HuH-7.5 (cell line): ENCODE measurements at regions not wholly inside any gene's neighbourhood (a gene's known extent, or its start where the extent isn't known, plus 50 kb on each side); places are given as distances from the start of the nearest gene placed in this dataset.

Source experiments
- DNase-seq: peaks from one replicate; pipeline ENCODE4 v3.0.0; 2011; ENCODE audit warnings: low spot score

- DNase-seq = no peak
Measured at GRCh38 chr9:107118863-107119624, 164.0 kb upstream of the RAD23B start.

GRCh38 chr9:107119735-107120134 is 163.3 kb upstream of the RAD23B start:
- DNase-seq = peak; percentile 20

- no peak for DNase-seq
Measured at GRCh38 chr9:107123389-107123788, 159.7 kb upstream of the RAD23B start.

GRCh38 chr9:107127608-107128007 is 155.5 kb upstream of the RAD23B start:
- no peak for DNase-seq

- no peak for DNase-seq
Measured at GRCh38 chr9:107131108-107131799, 151.8 kb upstream of the RAD23B start.

- DNase-seq = no peak
Measured at GRCh38 chr9:107136296-107136695, 146.8 kb upstream of the RAD23B start.

GRCh38 chr9:107137495-107138202 is 145.4 kb upstream of the RAD23B start:
- DNase-seq = peak; percentile 49

- DNase-seq = no peak
Measured at GRCh38 chr9:107138261-107138992, 144.7 kb upstream of the RAD23B start.

- no peak for DNase-seq
Measured at GRCh38 chr9:107141967-107142366, 141.1 kb upstream of the RAD23B start.

- DNase-seq = no peak
Measured at GRCh38 chr9:107142430-107142829, 140.6 kb upstream of the RAD23B start.

GRCh38 chr9:107142896-107143603 is 140.0 kb upstream of the RAD23B start:
- no peak for DNase-seq

- DNase-seq = no peak
Measured at GRCh38 chr9:107144475-107144874, 138.6 kb upstream of the RAD23B start.

- DNase-seq = no peak
Measured at GRCh38 chr9:107147134-107147533, 135.9 kb upstream of the RAD23B start.

- no peak for DNase-seq
Measured at GRCh38 chr9:107148216-107148615, 134.9 kb upstream of the RAD23B start.

- DNase-seq = no peak
Measured at GRCh38 chr9:107149756-107150155, 133.3 kb upstream of the RAD23B start.

GRCh38 chr9:107153336-107153735 is 129.7 kb upstream of the RAD23B start:
- DNase-seq = no peak

GRCh38 chr9:107154291-107154690 is 128.8 kb upstream of the RAD23B start:
- no peak for DNase-seq

- DNase-seq = no peak
Measured at GRCh38 chr9:107154766-107155165, 128.3 kb upstream of the RAD23B start.

GRCh38 chr9:107155244-107155817 is 127.7 kb upstream of the RAD23B start:
- DNase-seq = no peak

- DNase-seq = no peak
Measured at GRCh38 chr9:107158321-107158720, 124.8 kb upstream of the RAD23B start.

GRCh38 chr9:107161338-107161737 is 121.7 kb upstream of the RAD23B start:
- no peak for DNase-seq
